T-helper 2 cell (primary cell): ENCODE measurements at regions not wholly inside any gene's neighbourhood (a gene's known extent, or its start where the extent isn't known, plus 50 kb on each side); places are given as distances from the start of the nearest gene placed in this dataset.

Experiments
- DNase-seq, 5 experiments: peaks; one replicate each; pipeline versions ENCODE4 v3.0.0 to v3.0.0-alpha.2; 2012 to 2022

GRCh38 chr2:204274991-204275390, 270.3 kb upstream of the PARD3B start:
- no peak for DNase-seq

- DNase-seq, result no peak
Observed at GRCh38 chr2:204277226-204277625, 268.0 kb upstream of the PARD3B start.

- DNase-seq, result no peak
Observed at GRCh38 chr2:204278454-204278853, 266.8 kb upstream of the PARD3B start.

- no peak for DNase-seq
Observed at GRCh38 chr2:204279819-204280218, 265.5 kb upstream of the PARD3B start.

GRCh38 chr2:204280262-204280668, 265.0 kb upstream of the PARD3B start:
- DNase-seq, result no peak

- no peak for DNase-seq
Observed at GRCh38 chr2:204282081-204282480, 263.2 kb upstream of the PARD3B start.

GRCh38 chr2:204282525-204282924, 262.8 kb upstream of the PARD3B start:
- DNase-seq, result no peak

- DNase-seq, result no peak
Observed at GRCh38 chr2:204289066-204289465, 256.2 kb upstream of the PARD3B start.

- no peak for DNase-seq
Observed at GRCh38 chr2:204292439-204292838, 252.8 kb upstream of the PARD3B start.

- no peak for DNase-seq
Observed at GRCh38 chr2:204293884-204294747, 251.2 kb upstream of the PARD3B start.

- DNase-seq, result no peak
Observed at GRCh38 chr2:204298404-204298803, 246.9 kb upstream of the PARD3B start.

GRCh38 chr2:204299766-204300165, 245.5 kb upstream of the PARD3B start:
- DNase-seq, result no peak

GRCh38 chr2:204306667-204307066, 238.6 kb upstream of the PARD3B start:
- no peak for DNase-seq

GRCh38 chr2:204312105-204312504, 233.2 kb upstream of the PARD3B start:
- DNase-seq, result no peak

- DNase-seq, result no peak
Observed at GRCh38 chr2:204313256-204313655, 232.0 kb upstream of the PARD3B start.

GRCh38 chr2:204315236-204315662, 230.0 kb upstream of the PARD3B start:
- no peak for DNase-seq

- DNase-seq, result no peak
Observed at GRCh38 chr2:204317640-204318039, 227.6 kb upstream of the PARD3B start.

- no peak for DNase-seq
Observed at GRCh38 chr2:204321027-204321800, 224.1 kb upstream of the PARD3B start.

GRCh38 chr2:204321910-204322751, 223.1 kb upstream of the PARD3B start:
- DNase-seq, result no peak

- DNase-seq, result peak in 4 of 5 experiments; percentile 8 to 69 (median 19)
Observed at GRCh38 chr2:204325468-204325867, 219.8 kb upstream of the PARD3B start.

GRCh38 chr2:204328373-204328772, 216.9 kb upstream of the PARD3B start:
- DNase-seq, result no peak

- DNase-seq, result no peak
Observed at GRCh38 chr2:204329016-204329415, 216.3 kb upstream of the PARD3B start.

GRCh38 chr2:204329532-204329931, 215.7 kb upstream of the PARD3B start:
- no peak for DNase-seq
